Gastroesophageal sphincter (tissue), 4 donors: ENCODE measurements at regions not wholly inside any gene's neighbourhood (a gene's known extent, or its start where the extent isn't known, plus 50 kb on each side); places are given as distances from the start of the nearest gene placed in this dataset.

Experiments used
- ATAC-seq: fragments of 150-250 bp; one replicate; pipeline ENCODE4 v1.9.1; 2016; ENCODE audit warnings: mild to moderate bottlenecking, moderate library complexity
- H3K27ac ChIP-seq, 4 donors: fragments of 200-600 bp; sonication (generic) in 3 of 4; 1 replicate in 3 of 4; 2 replicates in 1 of 4; pipeline ENCODE4 v1.5.1; 2016 to 2019
- H3K27me3 ChIP-seq: fragments of 200-600 bp; sonication (generic); one replicate; pipeline ENCODE4 v1.5.1; 2019
- H3K36me3 ChIP-seq, 2 donors: fragments of 200-600 bp; sonication (generic); one replicate each; pipeline ENCODE4 v1.5.1; 2019; ENCODE audit warnings: control low read depth in 1 of 2
- H3K4me1 ChIP-seq, 3 donors: fragments of 200-600 bp; sonication (generic); 1 replicate in 2 of 3; 2 replicates in 1 of 3; pipeline ENCODE4 v1.5.1; 2016 to 2019; ENCODE audit warnings: control low read depth in 2 of 3
- H3K4me3 ChIP-seq, 2 donors: fragments of 200-600 bp; sonication (generic); one replicate each; pipeline ENCODE4 v1.5.1; 2019; ENCODE audit warnings: mild to moderate bottlenecking in 1 of 2, moderate library complexity in 1 of 2
- H3K9me3 ChIP-seq, 3 donors: fragments of 200-600 bp; sonication (generic); one replicate each; pipeline ENCODE4 v1.5.1; 2017 to 2019; ENCODE audit warnings: control low read depth in 2 of 3
- EP300 ChIP-seq: sonication (generic); formaldehyde crosslinking; IDR thresholded peaks from one replicate; pipeline ENCODE4 v1.6.1; 2017; ENCODE audit warnings: antibody characterized with exemption, mild to moderate bottlenecking
- POLR2A ChIP-seq, 2 donors: fragments of 450-650 bp; IDR thresholded peaks; one replicate each; pipeline ENCODE4 v1.6.1; 2017; ENCODE audit warnings: antibody characterized with exemption in 2 of 2, mild to moderate bottlenecking in 2 of 2, moderate library complexity in 1 of 2
- POLR2AphosphoS5 ChIP-seq: sonication (generic); formaldehyde crosslinking; IDR thresholded peaks from one replicate; pipeline ENCODE4 v1.6.1; 2017; ENCODE audit warnings: antibody characterized with exemption
- WGBS, 2 donors: methylation state at CpG; one replicate each; pipeline ENCODE4 v1.1.5; 2018; ENCODE audit warnings: low coverage in 1 of 2; 5-methylcytosine and 5-hydroxymethylcytosine counted together
- TF ChIP-seq, protein P1 (sequence below), 4 experiments: fragments of 200-600 bp in 2 of 4; fragments of 450-650 bp in 2 of 4; sonication (generic) in 1 of 4; IDR thresholded peaks; one replicate each; pipeline ENCODE4 v1.5.1; 2017 to 2019; ENCODE audit warnings: antibody characterized with exemption in 4 of 4, mild to moderate bottlenecking in 2 of 4, moderate library complexity in 2 of 4

DNA sequence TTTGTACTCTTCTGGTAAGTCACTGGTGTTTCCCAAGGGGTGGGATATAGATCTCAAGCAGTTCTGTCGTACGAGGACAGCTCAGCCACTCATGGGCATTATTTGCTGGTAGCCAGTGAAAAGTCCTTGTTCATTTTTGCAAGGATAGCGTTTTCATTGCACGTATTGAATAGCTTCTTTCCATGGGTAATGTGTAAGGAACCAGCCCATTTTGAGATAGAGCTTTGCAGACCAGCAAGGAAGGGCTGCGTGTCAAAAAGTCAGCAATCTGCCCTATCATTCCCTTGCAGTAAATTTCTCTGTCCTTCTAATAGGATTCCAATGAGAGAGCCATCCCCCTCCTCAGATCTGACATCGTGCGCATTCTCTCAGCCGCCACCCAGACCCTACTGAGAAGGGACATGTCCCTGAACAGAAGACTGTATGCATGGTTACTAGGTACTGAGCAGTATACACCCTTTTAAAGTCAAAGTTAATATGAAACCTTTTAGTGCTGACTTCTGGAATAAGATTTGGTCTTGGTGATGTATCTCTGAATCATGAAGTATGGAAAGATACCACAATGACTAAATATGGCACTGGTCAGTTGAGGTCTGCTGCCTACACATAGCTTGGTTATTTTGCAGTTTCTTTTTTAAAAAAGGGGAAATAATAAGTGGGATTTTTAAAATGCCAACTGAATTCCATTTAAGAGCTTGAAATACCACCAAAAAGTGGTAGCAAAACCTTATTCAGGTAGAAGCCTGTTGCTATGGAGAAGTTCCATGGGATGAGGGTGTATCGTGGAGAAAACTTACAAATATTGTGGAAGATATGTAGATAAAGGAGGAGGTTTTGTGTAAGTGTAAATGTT is 55.3 kb downstream of the DOP1B start:
- ATAC-seq, result no peak
- H3K36me3 ChIP-seq, result peaks cover 0 to 61% of the 10 kb centered on the region in 2 donors
- H3K9me3 ChIP-seq, result no peaks in the 10 kb centered on the region
- no peak overlapping the region for H3K27ac ChIP-seq
- WGBS, 2 donors, result 93 to 96% methylated on average over 3 to 9 of the region's 9 CpGs
- H3K4me1 ChIP-seq, result no peaks in the 10 kb centered on the region
- TF ChIP-seq POLR2AphosphoS5, result no peak
- H3K4me3 ChIP-seq, result no peak overlapping the region
- no peaks in the 10 kb centered on the region for H3K27me3 ChIP-seq

DNA sequence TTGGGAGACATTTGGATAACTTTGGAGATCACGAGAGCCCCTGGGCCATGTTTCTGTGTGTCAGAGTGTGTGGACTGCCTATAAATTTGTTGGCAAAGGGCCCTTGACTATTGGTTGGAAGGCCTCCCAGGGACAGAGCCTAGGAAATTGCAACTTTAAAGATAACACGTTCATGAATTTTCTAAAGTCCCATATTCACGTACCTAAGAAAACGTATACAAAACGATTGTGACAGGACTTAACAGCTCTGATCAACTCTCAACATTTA is 55.8 kb downstream of the DOP1B start:
- no peaks in the 10 kb centered on the region for H3K9me3 ChIP-seq
- 90 to 92% methylated on average over 5 of the region's 5 CpGs for WGBS, 2 donors
- no peak overlapping the region for H3K27ac ChIP-seq
- no peaks in the 10 kb centered on the region for H3K27me3 ChIP-seq
- H3K4me1 ChIP-seq, result peaks cover 0 to 3% (median 0%) of the 10 kb centered on the region in 3 donors
- ATAC-seq, result no peak
- peaks cover 0 to 67% of the 10 kb centered on the region in 2 donors for H3K36me3 ChIP-seq
- H3K4me3 ChIP-seq, result no peak overlapping the region
- TF ChIP-seq POLR2A (IDR thresholded peaks at IDR 0.05) (no peak), EP300 (no peak), POLR2AphosphoS5 (no peak)
- TF ChIP-seq, protein P1, sequence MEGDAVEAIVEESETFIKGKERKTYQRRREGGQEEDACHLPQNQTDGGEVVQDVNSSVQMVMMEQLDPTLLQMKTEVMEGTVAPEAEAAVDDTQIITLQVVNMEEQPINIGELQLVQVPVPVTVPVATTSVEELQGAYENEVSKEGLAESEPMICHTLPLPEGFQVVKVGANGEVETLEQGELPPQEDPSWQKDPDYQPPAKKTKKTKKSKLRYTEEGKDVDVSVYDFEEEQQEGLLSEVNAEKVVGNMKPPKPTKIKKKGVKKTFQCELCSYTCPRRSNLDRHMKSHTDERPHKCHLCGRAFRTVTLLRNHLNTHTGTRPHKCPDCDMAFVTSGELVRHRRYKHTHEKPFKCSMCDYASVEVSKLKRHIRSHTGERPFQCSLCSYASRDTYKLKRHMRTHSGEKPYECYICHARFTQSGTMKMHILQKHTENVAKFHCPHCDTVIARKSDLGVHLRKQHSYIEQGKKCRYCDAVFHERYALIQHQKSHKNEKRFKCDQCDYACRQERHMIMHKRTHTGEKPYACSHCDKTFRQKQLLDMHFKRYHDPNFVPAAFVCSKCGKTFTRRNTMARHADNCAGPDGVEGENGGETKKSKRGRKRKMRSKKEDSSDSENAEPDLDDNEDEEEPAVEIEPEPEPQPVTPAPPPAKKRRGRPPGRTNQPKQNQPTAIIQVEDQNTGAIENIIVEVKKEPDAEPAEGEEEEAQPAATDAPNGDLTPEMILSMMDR (IDR thresholded peaks at IDR 0.05), result no peak

DNA sequence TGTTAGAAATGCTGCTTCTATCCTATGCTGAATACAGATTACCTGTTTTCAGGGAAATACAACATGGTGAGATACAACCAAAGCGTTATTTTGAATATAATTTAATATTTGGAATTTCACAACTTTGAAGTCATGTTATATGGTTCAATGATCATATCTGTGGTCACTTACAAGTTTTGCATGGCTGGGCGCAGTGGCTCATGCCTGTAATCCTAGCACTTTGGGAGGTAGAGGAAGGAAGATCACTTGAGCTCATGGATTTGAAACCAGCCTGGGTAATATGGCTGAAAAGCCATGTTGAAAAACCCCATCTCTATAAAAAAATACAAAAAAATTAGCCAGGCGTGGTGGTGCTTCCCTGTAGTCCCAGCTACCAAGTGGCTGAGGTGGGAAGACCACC is 57.9 kb downstream of the DOP1B start:
- Histone ChIP-seq H3K4me1 (peaks cover 0 to 12% (median 0%) of the 10 kb centered on the region in 3 donors), H3K9me3 (no peaks in the 10 kb centered on the region), H3K36me3 (peaks cover 0 to 78% of the 10 kb centered on the region in 2 donors), H3K4me3 (no peak overlapping the region), H3K27me3 (no peaks in the 10 kb centered on the region), H3K27ac (no peak overlapping the region)
- 85 to 88% methylated on average over 3 of the region's 3 CpGs for WGBS, 2 donors
- no peak for TF ChIP-seq EP300
- ATAC-seq, result no peak

DNA sequence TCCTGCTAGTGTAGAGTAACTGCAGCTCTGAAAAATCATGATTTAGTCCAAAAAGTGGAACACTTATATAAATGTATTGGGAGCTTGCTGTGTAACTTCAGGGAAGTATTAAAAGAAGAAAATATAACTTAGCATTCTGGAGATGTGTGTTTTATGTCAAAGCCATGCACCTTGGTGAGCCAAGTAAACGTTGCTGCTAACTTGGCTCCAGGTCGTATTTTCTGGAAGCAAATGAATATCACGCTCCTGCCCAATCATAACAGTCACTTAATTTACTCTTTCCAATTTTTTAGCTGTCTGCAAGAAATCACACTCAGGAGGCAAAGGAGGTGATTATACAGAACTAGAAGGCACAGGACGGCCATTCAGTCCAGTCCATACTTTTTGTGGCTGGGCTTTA is 61.1 kb downstream of the DOP1B start:
- TF ChIP-seq, protein P1 (IDR thresholded peaks at IDR 0.05), result no peak
- TF ChIP-seq EP300 (no peak), POLR2AphosphoS5 (no peak), POLR2A (IDR thresholded peaks at IDR 0.05) (no peak)
- WGBS, 2 donors, result 12 to 43% methylated on average over 4 of the region's 4 CpGs
- Histone ChIP-seq H3K4me3 (no peak overlapping the region), H3K27me3 (no peaks in the 10 kb centered on the region), H3K27ac (peak overlapping the region in 1 of 4 donors; percentile 7), H3K4me1 (peaks cover 0 to 12% (median 0%) of the 10 kb centered on the region in 3 donors), H3K36me3 (peaks cover 0 to 83% of the 10 kb centered on the region in 2 donors), H3K9me3 (no peaks in the 10 kb centered on the region)
- ATAC-seq, result no peak

DNA sequence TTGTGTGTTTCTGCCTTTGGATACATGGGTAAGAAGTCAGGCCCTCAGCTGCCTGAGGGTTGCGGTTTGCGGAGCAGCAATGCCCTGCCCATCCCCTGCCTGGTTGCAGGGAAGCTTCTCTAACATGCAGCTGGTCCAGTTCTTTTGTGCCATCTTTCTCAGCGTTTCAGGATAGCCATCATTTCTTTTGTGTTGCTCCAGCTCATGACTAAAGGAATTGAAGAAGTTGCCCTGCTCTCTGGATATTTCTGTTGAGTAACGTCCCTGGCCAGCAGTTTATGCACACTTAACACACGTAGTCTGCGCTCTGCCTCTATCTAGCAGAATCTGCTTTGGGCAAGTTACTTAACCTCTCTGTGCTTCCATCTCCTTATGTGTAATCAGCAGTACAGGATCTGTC is 62.1 kb downstream of the DOP1B start:
- peaks cover 0 to 82% of the 10 kb centered on the region in 2 donors for H3K36me3 ChIP-seq
- no peaks in the 10 kb centered on the region for H3K27me3 ChIP-seq
- TF ChIP-seq POLR2A (IDR thresholded peaks at IDR 0.05), result no peak
- TF ChIP-seq EP300, result no peak
- TF ChIP-seq, protein P1 (IDR thresholded peaks at IDR 0.05), result no peak
- no peak for ATAC-seq
- H3K4me3 ChIP-seq, result no peak overlapping the region
- 92% methylated on average over 5 of the region's 6 CpGs; no CpG with 5 or more reads in 1 of the 2 donors for WGBS, 2 donors
- H3K27ac ChIP-seq, result no peak overlapping the region
- no peaks in the 10 kb centered on the region for H3K9me3 ChIP-seq
- peaks cover 0 to 12% (median 0%) of the 10 kb centered on the region in 3 donors for H3K4me1 ChIP-seq

DNA sequence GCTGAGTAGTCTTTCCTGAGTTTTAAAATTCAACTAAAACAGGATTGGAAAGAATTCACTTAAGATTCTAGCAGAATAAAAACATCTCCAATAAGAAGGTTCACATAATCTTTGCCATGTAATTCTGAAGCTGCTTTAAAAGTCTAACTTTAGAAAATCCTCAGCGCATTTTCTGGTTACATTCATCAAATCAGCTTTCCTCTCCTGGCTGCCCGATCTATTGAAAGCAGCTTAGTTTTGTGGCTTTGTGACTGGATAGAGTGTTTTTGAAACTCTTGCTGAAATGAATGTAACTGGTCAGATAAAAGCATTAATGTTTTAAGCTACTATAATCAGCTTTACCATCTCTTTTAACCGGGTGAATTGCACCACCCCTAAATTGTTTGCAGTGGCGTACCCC is 66.8 kb downstream of the DOP1B start:
- Histone ChIP-seq H3K27ac (no peak overlapping the region), H3K9me3 (no peaks in the 10 kb centered on the region), H3K4me1 (no peaks in the 10 kb centered on the region), H3K4me3 (no peak overlapping the region), H3K36me3 (peaks cover 0 to 84% of the 10 kb centered on the region in 2 donors), H3K27me3 (no peaks in the 10 kb centered on the region)
- TF ChIP-seq EP300 (no peak), POLR2A (IDR thresholded peaks at IDR 0.05) (no peak), POLR2AphosphoS5 (no peak)
- TF ChIP-seq, protein P1 (IDR thresholded peaks at IDR 0.05), result no peak
- 78 to 93% methylated on average over 4 of the region's 4 CpGs for WGBS, 2 donors
- ATAC-seq, result no peak
